K562 (cell line): ENCODE measurements at regions not wholly inside any gene's neighbourhood (a gene's known extent, or its start where the extent isn't known, plus 50 kb on each side); places are given as distances from the start of the nearest gene placed in this dataset.

Experiments used
- GABPB1 ChIP-seq: sonication (generic); formaldehyde crosslinking; IDR thresholded peaks from 2 replicates; pipeline ENCODE4 v1.8.0; 2022; ENCODE audit warnings: mild to moderate bottlenecking, missing genetic modification reagents
- HDGF ChIP-seq: fragments of 450-650 bp; IDR thresholded peaks from 2 replicates; pipeline ENCODE4 v1.6.1; 2016
- MAFK ChIP-seq: IDR thresholded peaks from 2 replicates; pipeline ENCODE4 v1.6.1; 2011; ENCODE audit warnings: low read length, improper control_type of control experiment
- PHB ChIP-seq: fragments of 250-450 bp; sonication (Bioruptor Pico); IDR thresholded peaks from 2 replicates; pipeline ENCODE4 v1.5.0; 2021
- WHSC1 ChIP-seq: IDR thresholded peaks from one replicate; pipeline ENCODE4 v1.6.1; 2012; ENCODE audit warnings: low read length, control low read depth, inconsistent platforms
- TF ChIP-seq, protein P1 (sequence below): fragments of 200-600 bp; sonication (generic); IDR thresholded peaks from one replicate; pipeline ENCODE4 v1.6.1; 2012; ENCODE audit warnings: mild to moderate bottlenecking, low read depth, low read length, inconsistent platforms

DNA sequence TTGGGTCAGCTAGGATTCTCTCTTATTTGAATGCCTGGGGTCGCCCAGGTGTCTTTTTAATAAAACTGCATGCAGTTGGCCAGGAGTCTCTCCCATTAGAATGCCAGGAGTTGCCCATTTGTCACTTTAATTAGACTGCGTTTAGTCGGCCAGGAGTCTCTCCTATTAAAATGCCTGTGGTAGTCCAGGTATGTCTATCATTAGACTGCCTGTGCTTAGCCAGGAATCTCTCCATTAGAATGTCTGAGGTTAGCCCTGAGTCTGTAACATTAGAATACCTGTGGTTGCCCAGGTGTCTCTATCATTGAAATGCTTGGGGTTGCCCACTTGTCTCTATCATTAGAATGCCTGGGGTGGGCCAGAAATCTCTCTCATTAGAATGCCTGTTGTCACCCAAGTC lies 1470.9 kb downstream of the UQCRFS1 start (continued):
- TF ChIP-seq, protein P1, sequence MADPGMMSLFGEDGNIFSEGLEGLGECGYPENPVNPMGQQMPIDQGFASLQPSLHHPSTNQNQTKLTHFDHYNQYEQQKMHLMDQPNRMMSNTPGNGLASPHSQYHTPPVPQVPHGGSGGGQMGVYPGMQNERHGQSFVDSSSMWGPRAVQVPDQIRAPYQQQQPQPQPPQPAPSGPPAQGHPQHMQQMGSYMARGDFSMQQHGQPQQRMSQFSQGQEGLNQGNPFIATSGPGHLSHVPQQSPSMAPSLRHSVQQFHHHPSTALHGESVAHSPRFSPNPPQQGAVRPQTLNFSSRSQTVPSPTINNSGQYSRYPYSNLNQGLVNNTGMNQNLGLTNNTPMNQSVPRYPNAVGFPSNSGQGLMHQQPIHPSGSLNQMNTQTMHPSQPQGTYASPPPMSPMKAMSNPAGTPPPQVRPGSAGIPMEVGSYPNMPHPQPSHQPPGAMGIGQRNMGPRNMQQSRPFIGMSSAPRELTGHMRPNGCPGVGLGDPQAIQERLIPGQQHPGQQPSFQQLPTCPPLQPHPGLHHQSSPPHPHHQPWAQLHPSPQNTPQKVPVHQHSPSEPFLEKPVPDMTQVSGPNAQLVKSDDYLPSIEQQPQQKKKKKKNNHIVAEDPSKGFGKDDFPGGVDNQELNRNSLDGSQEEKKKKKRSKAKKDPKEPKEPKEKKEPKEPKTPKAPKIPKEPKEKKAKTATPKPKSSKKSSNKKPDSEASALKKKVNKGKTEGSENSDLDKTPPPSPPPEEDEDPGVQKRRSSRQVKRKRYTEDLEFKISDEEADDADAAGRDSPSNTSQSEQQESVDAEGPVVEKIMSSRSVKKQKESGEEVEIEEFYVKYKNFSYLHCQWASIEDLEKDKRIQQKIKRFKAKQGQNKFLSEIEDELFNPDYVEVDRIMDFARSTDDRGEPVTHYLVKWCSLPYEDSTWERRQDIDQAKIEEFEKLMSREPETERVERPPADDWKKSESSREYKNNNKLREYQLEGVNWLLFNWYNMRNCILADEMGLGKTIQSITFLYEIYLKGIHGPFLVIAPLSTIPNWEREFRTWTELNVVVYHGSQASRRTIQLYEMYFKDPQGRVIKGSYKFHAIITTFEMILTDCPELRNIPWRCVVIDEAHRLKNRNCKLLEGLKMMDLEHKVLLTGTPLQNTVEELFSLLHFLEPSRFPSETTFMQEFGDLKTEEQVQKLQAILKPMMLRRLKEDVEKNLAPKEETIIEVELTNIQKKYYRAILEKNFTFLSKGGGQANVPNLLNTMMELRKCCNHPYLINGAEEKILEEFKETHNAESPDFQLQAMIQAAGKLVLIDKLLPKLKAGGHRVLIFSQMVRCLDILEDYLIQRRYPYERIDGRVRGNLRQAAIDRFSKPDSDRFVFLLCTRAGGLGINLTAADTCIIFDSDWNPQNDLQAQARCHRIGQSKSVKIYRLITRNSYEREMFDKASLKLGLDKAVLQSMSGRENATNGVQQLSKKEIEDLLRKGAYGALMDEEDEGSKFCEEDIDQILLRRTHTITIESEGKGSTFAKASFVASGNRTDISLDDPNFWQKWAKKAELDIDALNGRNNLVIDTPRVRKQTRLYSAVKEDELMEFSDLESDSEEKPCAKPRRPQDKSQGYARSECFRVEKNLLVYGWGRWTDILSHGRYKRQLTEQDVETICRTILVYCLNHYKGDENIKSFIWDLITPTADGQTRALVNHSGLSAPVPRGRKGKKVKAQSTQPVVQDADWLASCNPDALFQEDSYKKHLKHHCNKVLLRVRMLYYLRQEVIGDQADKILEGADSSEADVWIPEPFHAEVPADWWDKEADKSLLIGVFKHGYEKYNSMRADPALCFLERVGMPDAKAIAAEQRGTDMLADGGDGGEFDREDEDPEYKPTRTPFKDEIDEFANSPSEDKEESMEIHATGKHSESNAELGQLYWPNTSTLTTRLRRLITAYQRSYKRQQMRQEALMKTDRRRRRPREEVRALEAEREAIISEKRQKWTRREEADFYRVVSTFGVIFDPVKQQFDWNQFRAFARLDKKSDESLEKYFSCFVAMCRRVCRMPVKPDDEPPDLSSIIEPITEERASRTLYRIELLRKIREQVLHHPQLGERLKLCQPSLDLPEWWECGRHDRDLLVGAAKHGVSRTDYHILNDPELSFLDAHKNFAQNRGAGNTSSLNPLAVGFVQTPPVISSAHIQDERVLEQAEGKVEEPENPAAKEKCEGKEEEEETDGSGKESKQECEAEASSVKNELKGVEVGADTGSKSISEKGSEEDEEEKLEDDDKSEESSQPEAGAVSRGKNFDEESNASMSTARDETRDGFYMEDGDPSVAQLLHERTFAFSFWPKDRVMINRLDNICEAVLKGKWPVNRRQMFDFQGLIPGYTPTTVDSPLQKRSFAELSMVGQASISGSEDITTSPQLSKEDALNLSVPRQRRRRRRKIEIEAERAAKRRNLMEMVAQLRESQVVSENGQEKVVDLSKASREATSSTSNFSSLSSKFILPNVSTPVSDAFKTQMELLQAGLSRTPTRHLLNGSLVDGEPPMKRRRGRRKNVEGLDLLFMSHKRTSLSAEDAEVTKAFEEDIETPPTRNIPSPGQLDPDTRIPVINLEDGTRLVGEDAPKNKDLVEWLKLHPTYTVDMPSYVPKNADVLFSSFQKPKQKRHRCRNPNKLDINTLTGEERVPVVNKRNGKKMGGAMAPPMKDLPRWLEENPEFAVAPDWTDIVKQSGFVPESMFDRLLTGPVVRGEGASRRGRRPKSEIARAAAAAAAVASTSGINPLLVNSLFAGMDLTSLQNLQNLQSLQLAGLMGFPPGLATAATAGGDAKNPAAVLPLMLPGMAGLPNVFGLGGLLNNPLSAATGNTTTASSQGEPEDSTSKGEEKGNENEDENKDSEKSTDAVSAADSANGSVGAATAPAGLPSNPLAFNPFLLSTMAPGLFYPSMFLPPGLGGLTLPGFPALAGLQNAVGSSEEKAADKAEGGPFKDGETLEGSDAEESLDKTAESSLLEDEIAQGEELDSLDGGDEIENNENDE = no peak
- TF ChIP-seq MAFK (no peak), PHB (CRISPR knock-in tag) (no peak), HDGF (no peak), GABPB1 (CRISPR knock-in tag) (no peak), WHSC1 (no peak)
